K562 (cell line): ENCODE measurements at regions not wholly inside any gene's neighbourhood (a gene's known extent, or its start where the extent isn't known, plus 50 kb on each side); places are given as distances from the start of the nearest gene placed in this dataset.

Experiments
- ATAC-seq: fragments of 200-7000 bp; cut with Tn5 transposase; 3 replicates; pipeline ENCODE4 v1.9.1; 2020; ENCODE audit warnings: moderate library complexity
- BruUV-seq: library from RNA; stranded (reverse); fragments of 400-500 nt; replicated peaks from 2 replicates; lab custom pipeline; 2021; lab: Mats Ljungman, UMichigan
- CTCF ChIA-PET: fragments of 300-600 bp; formaldehyde crosslinking; extraction: SDS; loops from one replicate; lab custom pipeline; 2021; ENCODE audit warnings: low intra/inter-chr PET ratio; lab: Yijun Ruan, JAX
- POLR2A ChIA-PET: fragments of 300-600, 350-650 bp; sonication (Branson Sonifier 250); formaldehyde crosslinking; extraction: SDS; loops from one replicate; lab custom pipeline; 2021; ENCODE audit warnings: antibody characterized with exemption, inconsistent platforms; lab: Yijun Ruan, JAX
- DNase-seq, 4 experiments: peaks; one replicate each; pipeline versions ENCODE4 v3.0.0 to v3.0.0-alpha.2; 2011 to 2018; ENCODE audit warnings: low spot score in 3 of 4, mixed read lengths in 3 of 4; ENCODE audit errors: extremely low read depth in 1 of 4
- FAIRE-seq: peaks from 2 replicates; lab custom pipeline; 2011; peaks lifted over from hg19 to GRCh38; lab: Jason Lieb, UNC
- H2AFZ ChIP-seq: 2 replicates; pipeline ENCODE4 v1.6.0; 2011; ENCODE audit warnings: low read depth, low read length, control low read depth, inconsistent platforms
- H3K27ac ChIP-seq: fragments of 200-600 bp; 3 replicates; pipeline ENCODE4 v1.8.0; 2011; ENCODE audit warnings: low read depth, mild to moderate bottlenecking, control low read depth, inconsistent platforms, low read length, moderate library complexity, mixed read lengths; ENCODE audit errors: extremely low read depth
- H3K27me3 ChIP-seq, 2 experiments: fragments of 300-600 bp in 1 of 2; 2 replicates in 1 of 2; 3 replicates in 1 of 2; pipeline versions ENCODE4 v1.6.0 to v1.8.0; 2011; ENCODE audit warnings: inconsistent platforms in 2 of 2, low read length in 2 of 2, mild to moderate bottlenecking in 1 of 2, mixed read lengths in 1 of 2, moderate library complexity in 1 of 2; ENCODE audit not compliant: control insufficient read depth in 2 of 2, insufficient read depth in 2 of 2
- H3K36me3 ChIP-seq: fragments of 300-600 bp; 3 replicates; pipeline ENCODE4 v1.8.0; 2011; ENCODE audit warnings: mild to moderate bottlenecking, low read length, inconsistent platforms; ENCODE audit not compliant: control insufficient read depth, insufficient read depth
- H3K4me1 ChIP-seq, 2 experiments: fragments of 200-600 bp in 1 of 2; replicated peaks in 1 of 2; 2 replicates in 1 of 2; 3 replicates in 1 of 2; pipeline versions ENCODE4 v1.5.1 to v1.8.0; 2011; ENCODE audit warnings: inconsistent platforms in 2 of 2, low read length in 2 of 2, mild to moderate bottlenecking in 1 of 2, mixed read lengths in 1 of 2, moderate library complexity in 1 of 2; ENCODE audit not compliant: control insufficient read depth in 2 of 2, insufficient read depth in 2 of 2
- H3K4me2 ChIP-seq: 2 replicates; pipeline ENCODE4 v1.6.1; 2011; ENCODE audit warnings: low read length, control low read depth, inconsistent platforms, mixed read lengths; ENCODE audit not compliant: insufficient read depth
- H3K4me3 ChIP-seq: fragments of 200-600 bp; sonication (generic), shearing (Covaris generic); 2 replicates; pipeline ENCODE4 v1.5.1; 2016; ENCODE audit warnings: control low read depth, inconsistent platforms
- H3K79me2 ChIP-seq: fragments of 200-600 bp; 3 replicates; pipeline ENCODE4 v1.8.0; 2011; ENCODE audit warnings: low read length, inconsistent platforms; ENCODE audit not compliant: control insufficient read depth, insufficient read depth
- H3K9ac ChIP-seq, 2 experiments: 2 replicates each; pipeline versions ENCODE4 v1.6.0 to v1.6.1; 2011; ENCODE audit warnings: low read depth in 2 of 2, low read length in 2 of 2, control low read depth in 1 of 2, inconsistent platforms in 1 of 2, mild to moderate bottlenecking in 1 of 2, mixed read lengths in 1 of 2; ENCODE audit not compliant: insufficient read depth in 1 of 2
- H3K9me1 ChIP-seq: one replicate; pipeline ENCODE4 v1.6.0; 2011; ENCODE audit warnings: inconsistent platforms, mild to moderate bottlenecking, low read length, moderate library complexity; ENCODE audit not compliant: control insufficient read depth, insufficient read depth
- H3K9me3 ChIP-seq: replicated peaks from 2 replicates; pipeline ENCODE4 v1.5.1; 2011; ENCODE audit warnings: low read depth, low read length, inconsistent platforms; ENCODE audit not compliant: control insufficient read depth, insufficient read depth
- H4K20me1 ChIP-seq: replicated peaks from 2 replicates; pipeline ENCODE4 v1.6.1; 2011; ENCODE audit warnings: low read length, inconsistent platforms, mixed read lengths; ENCODE audit not compliant: control insufficient read depth, insufficient read depth
- CEBPB ChIP-seq: fragments of 450-650 bp; IDR thresholded peaks from 2 replicates; pipeline ENCODE4 v1.6.1; 2016; ENCODE audit warnings: missing genetic modification characterization, missing compliant biosample characterization
- ERF ChIP-seq: fragments of 450-650 bp; formaldehyde crosslinking; IDR thresholded peaks from 2 replicates; pipeline ENCODE4 v1.4.0; 2020; ENCODE audit warnings: mild to moderate bottlenecking, mixed read lengths
- ETV5 ChIP-seq: sonication (generic); formaldehyde crosslinking; IDR thresholded peaks from 2 replicates; pipeline ENCODE4 v1.4.0; 2020; ENCODE audit warnings: low read depth, mild to moderate bottlenecking, missing genetic modification reagents
- FOXA1 ChIP-seq: fragments of 450-650 bp; IDR thresholded peaks from 2 replicates; pipeline ENCODE4 v1.6.1; 2016; ENCODE audit warnings: mild to moderate bottlenecking, borderline replicate concordance
- FOXP4 ChIP-seq: sonication (generic); formaldehyde crosslinking; IDR thresholded peaks from 2 replicates; pipeline ENCODE4 v1.8.0; 2022; ENCODE audit warnings: mild to moderate bottlenecking, missing genetic modification reagents, borderline replicate concordance
- NR2C1 ChIP-seq, 2 experiments: fragments of 450-650 bp; IDR thresholded peaks; 2 replicates each; pipeline ENCODE4 v1.6.1; 2017; ENCODE audit warnings: mild to moderate bottlenecking in 2 of 2, antibody characterized with exemption in 1 of 2, inconsistent platforms in 1 of 2, missing compliant biosample characterization in 1 of 2, missing genetic modification characterization in 1 of 2
- RBM15 ChIP-seq: fragments of 200-400 bp; formaldehyde crosslinking; IDR thresholded peaks from 2 replicates; pipeline ENCODE4 v1.6.1; 2018; ENCODE audit warnings: mild to moderate bottlenecking, low read length, moderate library complexity; ENCODE audit not compliant: insufficient read depth
- RNF219 ChIP-seq: fragments of 250-450 bp; sonication (Bioruptor Pico); IDR thresholded peaks from 2 replicates; pipeline ENCODE4 v1.5.0; 2022; ENCODE audit warnings: mild to moderate bottlenecking
- RUNX1 ChIP-seq: sonication (generic); IDR thresholded peaks from 2 replicates; pipeline ENCODE4 v1.6.1; 2016; ENCODE audit warnings: antibody characterized with exemption, low read depth
- SMAD2 ChIP-seq: fragments of 150-350 bp; IDR thresholded peaks from 2 replicates; pipeline ENCODE4 v1.6.1; 2014; ENCODE audit warnings: low read depth, mild to moderate bottlenecking, low read length
- ZBTB34 ChIP-seq: fragments of 250-450 bp; sonication (Bioruptor Pico); IDR thresholded peaks from 2 replicates; pipeline ENCODE4 v1.8.0; 2021; ENCODE audit warnings: mild to moderate bottlenecking, moderate library complexity
- ZNF165 ChIP-seq: fragments of 250-450 bp; sonication (Bioruptor Pico); IDR thresholded peaks from 2 replicates; pipeline ENCODE4 v1.4.0; 2020; ENCODE audit warnings: borderline replicate concordance
- ZNF584 ChIP-seq: fragments of 200-800 bp; sonication (Bioruptor generic); IDR thresholded peaks from 2 replicates; pipeline ENCODE4 v1.6.1; 2016; ENCODE audit warnings: low read depth, mild to moderate bottlenecking, missing genetic modification characterization, missing compliant biosample characterization
- WGBS: fragments of 100-300 bp; shearing (Covaris generic); methylation state at CpG from one replicate; pipeline ENCODE4 v1.1.6; 2016; ENCODE audit warnings: low coverage, mixed read lengths; ENCODE audit not compliant: insufficient coverage; ENCODE audit errors: missing lambda C conversion rate; 5-methylcytosine and 5-hydroxymethylcytosine counted together
- in situ Hi-C: fragments of 300-500 bp; cut with MboI; formaldehyde crosslinking; loops from 4 replicates; pipeline ENCODE4 v1.15.0; 2018; ENCODE audit warnings: inconsistent platforms, mixed read lengths
- intact Hi-C: fragments of 100-400 bp; cut with micrococcal nuclease; formaldehyde crosslinking; loops from 2 replicates; pipeline ENCODE4 v1.14.2; 2022

GRCh38 chr12:91877456-91878235, 268.0 kb downstream of the BTG1 start:
- H3K9ac ChIP-seq = no peak overlapping the region
- TF ChIP-seq ZNF584 (CRISPR knock-in tag) = no peak
- TF ChIP-seq RNF219 (CRISPR knock-in tag) = no peak
- TF ChIP-seq RUNX1 = no peak
- TF ChIP-seq RBM15 = no peak
- TF ChIP-seq CEBPB (tag) = no peak
- no peak for TF ChIP-seq ZBTB34 (CRISPR knock-in tag)
- TF ChIP-seq ZNF165 (CRISPR knock-in tag) = no peak
- no peak for TF ChIP-seq ETV5 (CRISPR knock-in tag)
- no peak for TF ChIP-seq ERF
- no peak for TF ChIP-seq SMAD2
- no peak for TF ChIP-seq FOXA1
- TF ChIP-seq FOXP4 (CRISPR knock-in tag) = no peak
- no peak for TF ChIP-seq NR2C1 (IDR thresholded peaks at IDR 0.05)
- no peak for TF ChIP-seq NR2C1 (tag; IDR thresholded peaks at IDR 0.05)
- TF ChIP-seq, all 486 proteins: peak for 0
- H3K36me3 ChIP-seq = peaks cover 5% of the 10 kb centered on the region; the same call in 2 of the 3 replicates
- no peak for DNase-seq
- no peaks in the 10 kb centered on the region for H3K9me3 ChIP-seq
- no peak for ATAC-seq
- H3K27ac ChIP-seq = no peak overlapping the region
- no peak for FAIRE-seq
- 72% methylated on average over 5 of the region's 5 CpGs for WGBS
- H3K27me3 ChIP-seq = no peaks in the 10 kb centered on the region
- no peak overlapping the region for H3K4me2 ChIP-seq
- H4K20me1 ChIP-seq = no peaks in the 10 kb centered on the region
- H3K79me2 ChIP-seq = no peaks in the 10 kb centered on the region
- no peaks in the 10 kb centered on the region for H3K4me1 ChIP-seq
- ChIA-PET CTCF (no interaction called here), POLR2A (interaction anchor here (1.3 kb wide), 1 partner anchor 11 kb away, joined by 10 read pairs; no protein-coding TSS in a partner anchor)
- H3K9me1 ChIP-seq = no peaks in the 10 kb centered on the region
- no peak overlapping the region for H3K4me3 ChIP-seq
- in situ Hi-C loops (no loop called here), intact Hi-C loops (no loop called here)
- H2AFZ ChIP-seq = no peak overlapping the region
- BruUV-seq = no TSS peak
